ENCODE measurements at regions not wholly inside any gene's neighbourhood (a gene's known extent, or its start where the extent isn't known, plus 50 kb on each side); places are given as distances from the start of the nearest gene placed in this dataset.

GRCh38 chr4:164039482-164039881 is 545.0 kb downstream of the TMA16 start:
- Histone ChIP-seq H3K9me3 (ENCODE audit: control insufficient read depth, low read depth, low read length) (no peaks in the 10 kb centered on the region), H3K4me1 (ENCODE audit: insufficient read depth, low read length) (no peaks in the 10 kb centered on the region), H3T11ph (ENCODE audit: low read length) (no peak overlapping the region), H3K79me1 (ENCODE audit: insufficient read depth, low read depth, low read length, poor library complexity, severe bottlenecking) (no peaks in the 10 kb centered on the region), H2BK120ac (ENCODE audit: low read depth, low read length, poor library complexity, severe bottlenecking) (no peak overlapping the region), H2BK12ac (ENCODE audit: insufficient read length, low read depth, low read length) (no peak overlapping the region), H2BK5ac (ENCODE audit: insufficient read length, low read length) (no peak overlapping the region), H3K23ac (ENCODE audit: insufficient read length, low read depth, low read length) (no peak overlapping the region), H2BK20ac (ENCODE audit: low read depth, low read length, poor library complexity, severe bottlenecking) (no peak overlapping the region), H3K4ac (ENCODE audit: low read depth, low read length) (no peak overlapping the region), H2AK5ac (ENCODE audit: insufficient read length, low read length) (no peak overlapping the region), H3K4me2 (ENCODE audit: insufficient read depth, insufficient read length, low read length) (no peak overlapping the region), H3K23me2 (ENCODE audit: insufficient read length, low read depth, low read length, poor library complexity, severe bottlenecking) (no peaks in the 10 kb centered on the region), H2BK15ac (ENCODE audit: low read depth, low read length) (no peak overlapping the region), H4K20me1 (ENCODE audit: control insufficient read depth, insufficient read depth, insufficient read length) (no peaks in the 10 kb centered on the region), H3K79me2 (ENCODE audit: insufficient read depth, low read length) (no peaks in the 10 kb centered on the region), H3K18ac (ENCODE audit: insufficient read length, low read depth, low read length) (no peak overlapping the region), H3K9ac (ENCODE audit: extremely low read depth, insufficient read length, low read length) (no peak overlapping the region), H4K8ac (replicated peaks; ENCODE audit: insufficient read length, low read depth, low read length) (no peak overlapping the region), H4K5ac (ENCODE audit: insufficient read length, low read depth, low read length) (no peak overlapping the region), H3K14ac (ENCODE audit: insufficient read depth, low read length) (no peak overlapping the region), H3K27me3 (ENCODE audit: insufficient read depth, low read length) (no peaks in the 10 kb centered on the region), H3K56ac (ENCODE audit: insufficient read length, low read depth, low read length) (no peak overlapping the region), H4K91ac (ENCODE audit: insufficient read length, low read depth, low read length) (no peak overlapping the region), H2AFZ (ENCODE audit: low read length) (no peak overlapping the region), H3K27ac (ENCODE audit: insufficient read length, low read depth, low read length) (no peak overlapping the region)
- no peak; the same call in 2 of the 3 replicates for TF ChIP-seq CTCF (conservative IDR thresholded peaks at IDR 0.05)
- Mint-ChIP-seq H3K27ac (no peak overlapping the region), H3K4me3 (no peak overlapping the region), H3K4me1 (no peaks in the 10 kb centered on the region), H3K9me3 (peaks cover 24% of the 10 kb centered on the region in 2 experiments), H3K36me3 (ENCODE audit: insufficient read depth in 1 of 3, low read depth in 3 of 3) (peaks cover 6 to 24% (median 17%) of the 10 kb centered on the region in 3 experiments), H3K27me3 (ENCODE audit: low read depth) (no peaks in the 10 kb centered on the region)
- DNase-seq, result no peak
- WGBS (ENCODE audit: extremely low coverage, insufficient read length, low lambda C conversion rate), result no CpG with 5 or more reads among the region's 1 CpG
